ENCODE measurements at regions not wholly inside any gene's neighbourhood (a gene's known extent, or its start where the extent isn't known, plus 50 kb on each side); places are given as distances from the start of the nearest gene placed in this dataset.

GRCh38 chr2:58974426-58974825 lies 733.3 kb upstream of the FANCL start:
- Histone ChIP-seq H3K27me3 (ENCODE audit: control insufficient read depth in 1 of 2, insufficient read depth in 2 of 2, low read length in 2 of 2) (no peaks in the 10 kb centered on the region), H3K9ac (ENCODE audit: low read length) (no peak overlapping the region), H3K27ac (ENCODE audit: low read depth, low read length) (no peak overlapping the region), H3K36me3 (ENCODE audit: insufficient read depth, low read length) (no peaks in the 10 kb centered on the region), H3K4me1 (ENCODE audit: insufficient read depth, low read length) (no peaks in the 10 kb centered on the region), H3K9me3 (ENCODE audit: low read length) (no peaks in the 10 kb centered on the region), H3K4me3 (ENCODE audit: low read depth in 1 of 2, low read length in 2 of 2) (no peak overlapping the region)

- Histone ChIP-seq H3K9me3 (ENCODE audit: low read length) (no peaks in the 10 kb centered on the region), H3K9ac (ENCODE audit: low read length) (no peak overlapping the region), H3K4me1 (ENCODE audit: insufficient read depth, low read length) (no peaks in the 10 kb centered on the region), H3K27me3 (ENCODE audit: control insufficient read depth in 1 of 2, insufficient read depth in 2 of 2, low read length in 2 of 2) (no peaks in the 10 kb centered on the region), H3K4me3 (ENCODE audit: low read depth in 1 of 2, low read length in 2 of 2) (no peak overlapping the region), H3K27ac (ENCODE audit: low read depth, low read length) (no peak overlapping the region), H3K36me3 (ENCODE audit: insufficient read depth, low read length) (no peaks in the 10 kb centered on the region)
Measured at GRCh38 chr2:58973811-58974281, 732.7 kb upstream of the FANCL start.

GRCh38 chr2:58972737-58973136 lies 731.6 kb upstream of the FANCL start:
- Histone ChIP-seq H3K4me1 (ENCODE audit: insufficient read depth, low read length) (no peaks in the 10 kb centered on the region), H3K4me3 (ENCODE audit: low read depth in 1 of 2, low read length in 2 of 2) (no peak overlapping the region), H3K36me3 (ENCODE audit: insufficient read depth, low read length) (no peaks in the 10 kb centered on the region), H3K9me3 (ENCODE audit: low read length) (no peaks in the 10 kb centered on the region), H3K27ac (ENCODE audit: low read depth, low read length) (no peak overlapping the region), H3K27me3 (ENCODE audit: control insufficient read depth in 1 of 2, insufficient read depth in 2 of 2, low read length in 2 of 2) (no peaks in the 10 kb centered on the region), H3K9ac (ENCODE audit: low read length) (no peak overlapping the region)

DNA sequence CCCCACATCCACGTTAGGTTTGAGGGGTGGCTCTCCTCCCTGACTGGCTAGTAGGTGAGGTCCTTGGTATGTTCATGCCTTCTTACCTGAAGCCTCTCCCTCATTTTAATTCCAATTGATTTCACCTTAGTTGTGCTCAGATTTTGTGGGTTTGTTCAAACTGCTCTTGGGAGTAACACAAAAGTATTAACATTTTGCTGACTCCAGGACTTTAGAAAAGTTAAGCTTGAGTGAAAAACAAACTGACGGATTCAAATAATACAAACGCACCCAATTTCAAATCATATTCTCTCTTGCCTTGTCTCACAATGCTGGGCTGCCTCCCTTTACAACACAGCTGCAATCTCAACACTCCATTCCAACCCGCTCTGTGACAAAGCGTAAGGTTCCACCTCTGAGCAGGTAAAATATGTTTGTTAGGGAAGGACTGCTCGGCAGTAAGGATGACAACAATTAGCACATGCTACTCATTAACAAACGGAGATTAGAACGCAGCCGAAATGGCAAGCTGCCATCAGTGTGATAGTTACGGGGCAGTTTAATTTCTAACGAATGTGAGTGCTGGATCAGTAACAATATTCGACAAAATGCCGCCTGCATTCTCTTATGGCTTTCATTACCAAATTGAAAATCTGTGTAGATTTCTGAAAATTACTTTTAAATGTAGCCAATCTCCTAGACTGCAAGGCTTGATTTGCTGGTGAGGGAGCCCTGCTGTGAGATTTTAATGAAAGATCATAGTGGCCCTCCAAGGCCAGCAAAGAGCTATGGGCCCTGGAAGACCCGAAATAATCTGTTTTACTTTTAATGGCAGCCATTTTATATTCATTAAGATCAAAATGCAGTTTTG lies 730.6 kb upstream of the FANCL start:
- no peaks in the 10 kb centered on the region for H3K36me3 ChIP-seq (ENCODE audit: insufficient read depth, low read length)
- H3K9me3 ChIP-seq (ENCODE audit: low read length) = no peaks in the 10 kb centered on the region
- H3K4me1 ChIP-seq (ENCODE audit: insufficient read depth, low read length) = no peaks in the 10 kb centered on the region
- no peaks in the 10 kb centered on the region for H3K27me3 ChIP-seq (ENCODE audit: control insufficient read depth in 1 of 2, insufficient read depth in 2 of 2, low read length in 2 of 2)
- H3K9ac ChIP-seq (ENCODE audit: low read length) = no peak overlapping the region
- H3K4me3 ChIP-seq (ENCODE audit: low read depth in 1 of 2, low read length in 2 of 2) = no peak overlapping the region
- no peak overlapping the region for H3K27ac ChIP-seq (ENCODE audit: low read depth, low read length)

DNA sequence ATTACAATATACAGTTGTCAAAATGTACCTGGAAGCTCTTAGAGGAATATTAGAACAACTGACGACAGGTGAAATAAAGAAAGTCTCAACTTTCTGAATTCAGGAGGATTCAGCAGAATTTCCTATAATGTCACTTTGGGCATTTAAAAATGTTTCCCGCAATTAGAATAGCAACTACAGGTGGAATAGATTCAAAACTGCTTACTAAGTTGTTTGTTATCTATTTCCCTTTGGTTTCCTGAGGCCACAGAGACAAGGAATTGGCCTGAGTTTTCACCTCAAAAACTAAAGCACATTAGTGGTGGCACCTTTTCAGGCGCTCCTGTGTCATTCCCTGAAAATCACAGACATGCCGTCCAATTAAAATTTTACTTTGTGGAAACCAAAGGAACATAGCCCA lies 729.2 kb upstream of the FANCL start:
- H3K36me3 ChIP-seq (ENCODE audit: insufficient read depth, low read length) = no peaks in the 10 kb centered on the region
- no peaks in the 10 kb centered on the region for H3K27me3 ChIP-seq (ENCODE audit: control insufficient read depth in 1 of 2, insufficient read depth in 2 of 2, low read length in 2 of 2)
- no peak overlapping the region for H3K27ac ChIP-seq (ENCODE audit: low read depth, low read length)
- H3K4me1 ChIP-seq (ENCODE audit: insufficient read depth, low read length) = no peaks in the 10 kb centered on the region
- H3K9me3 ChIP-seq (ENCODE audit: low read length) = no peaks in the 10 kb centered on the region
- H3K4me3 ChIP-seq (ENCODE audit: low read depth in 1 of 2, low read length in 2 of 2) = no peak overlapping the region
- H3K9ac ChIP-seq (ENCODE audit: low read length) = no peak overlapping the region

- Histone ChIP-seq H3K9me3 (ENCODE audit: low read length) (no peaks in the 10 kb centered on the region), H3K27me3 (ENCODE audit: control insufficient read depth in 1 of 2, insufficient read depth in 2 of 2, low read length in 2 of 2) (no peaks in the 10 kb centered on the region), H3K4me3 (ENCODE audit: low read depth in 1 of 2, low read length in 2 of 2) (no peak overlapping the region), H3K4me1 (ENCODE audit: insufficient read depth, low read length) (no peaks in the 10 kb centered on the region), H3K9ac (ENCODE audit: low read length) (no peak overlapping the region), H3K27ac (ENCODE audit: low read depth, low read length) (no peak overlapping the region), H3K36me3 (ENCODE audit: insufficient read depth, low read length) (no peaks in the 10 kb centered on the region)
Measured at GRCh38 chr2:58968885-58969284, 727.8 kb upstream of the FANCL start.

DNA sequence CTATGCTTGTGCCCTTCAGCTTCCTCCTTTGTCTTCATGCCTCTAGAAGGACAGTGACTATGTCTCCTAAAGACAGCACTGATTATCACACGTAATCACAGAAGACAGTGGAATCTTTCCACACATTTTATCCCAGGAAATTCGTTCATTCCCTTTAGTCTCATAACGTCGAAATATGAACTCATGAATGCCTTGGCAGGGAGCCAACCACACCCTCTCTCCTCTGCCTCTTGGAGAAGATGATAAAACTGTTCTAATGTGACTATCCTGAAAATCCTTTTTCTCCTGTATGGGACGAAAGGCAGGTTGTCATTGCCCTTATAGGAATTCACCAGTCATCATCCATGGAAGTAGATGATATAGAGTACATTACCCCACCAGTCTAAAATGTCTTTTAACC lies 726.6 kb upstream of the FANCL start:
- Histone ChIP-seq H3K4me3 (ENCODE audit: low read depth in 1 of 2, low read length in 2 of 2) (no peak overlapping the region), H3K27me3 (ENCODE audit: control insufficient read depth in 1 of 2, insufficient read depth in 2 of 2, low read length in 2 of 2) (no peaks in the 10 kb centered on the region), H3K27ac (ENCODE audit: low read depth, low read length) (no peak overlapping the region), H3K9ac (ENCODE audit: low read length) (no peak overlapping the region), H3K9me3 (ENCODE audit: low read length) (no peaks in the 10 kb centered on the region), H3K36me3 (ENCODE audit: insufficient read depth, low read length) (no peaks in the 10 kb centered on the region), H3K4me1 (ENCODE audit: insufficient read depth, low read length) (no peaks in the 10 kb centered on the region)

GRCh38 chr2:58965602-58966001 lies 724.5 kb upstream of the FANCL start:
- Histone ChIP-seq H3K9ac (ENCODE audit: low read length) (no peak overlapping the region), H3K27me3 (ENCODE audit: control insufficient read depth in 1 of 2, insufficient read depth in 2 of 2, low read length in 2 of 2) (no peaks in the 10 kb centered on the region), H3K4me1 (ENCODE audit: insufficient read depth, low read length) (no peaks in the 10 kb centered on the region), H3K27ac (ENCODE audit: low read depth, low read length) (no peak overlapping the region), H3K4me3 (ENCODE audit: low read depth in 1 of 2, low read length in 2 of 2) (no peak overlapping the region), H3K36me3 (ENCODE audit: insufficient read depth, low read length) (no peaks in the 10 kb centered on the region), H3K9me3 (ENCODE audit: low read length) (no peaks in the 10 kb centered on the region)

- Histone ChIP-seq H3K27ac (ENCODE audit: low read depth, low read length) (no peak overlapping the region), H3K27me3 (ENCODE audit: control insufficient read depth in 1 of 2, insufficient read depth in 2 of 2, low read length in 2 of 2) (no peaks in the 10 kb centered on the region), H3K36me3 (ENCODE audit: insufficient read depth, low read length) (no peaks in the 10 kb centered on the region), H3K4me1 (ENCODE audit: insufficient read depth, low read length) (no peaks in the 10 kb centered on the region), H3K4me3 (ENCODE audit: low read depth in 1 of 2, low read length in 2 of 2) (no peak overlapping the region), H3K9me3 (ENCODE audit: low read length) (no peaks in the 10 kb centered on the region), H3K9ac (ENCODE audit: low read length) (no peak overlapping the region)
Measured at GRCh38 chr2:58959996-58960395, 718.9 kb upstream of the FANCL start.

- Histone ChIP-seq H3K27ac (ENCODE audit: low read depth, low read length) (no peak overlapping the region), H3K9me3 (ENCODE audit: low read length) (no peaks in the 10 kb centered on the region), H3K9ac (ENCODE audit: low read length) (no peak overlapping the region), H3K4me3 (ENCODE audit: low read depth in 1 of 2, low read length in 2 of 2) (no peak overlapping the region), H3K36me3 (ENCODE audit: insufficient read depth, low read length) (no peaks in the 10 kb centered on the region), H3K27me3 (ENCODE audit: control insufficient read depth in 1 of 2, insufficient read depth in 2 of 2, low read length in 2 of 2) (no peaks in the 10 kb centered on the region), H3K4me1 (ENCODE audit: insufficient read depth, low read length) (no peaks in the 10 kb centered on the region)
Measured at GRCh38 chr2:58957188-58957840, 716.2 kb upstream of the FANCL start.

DNA sequence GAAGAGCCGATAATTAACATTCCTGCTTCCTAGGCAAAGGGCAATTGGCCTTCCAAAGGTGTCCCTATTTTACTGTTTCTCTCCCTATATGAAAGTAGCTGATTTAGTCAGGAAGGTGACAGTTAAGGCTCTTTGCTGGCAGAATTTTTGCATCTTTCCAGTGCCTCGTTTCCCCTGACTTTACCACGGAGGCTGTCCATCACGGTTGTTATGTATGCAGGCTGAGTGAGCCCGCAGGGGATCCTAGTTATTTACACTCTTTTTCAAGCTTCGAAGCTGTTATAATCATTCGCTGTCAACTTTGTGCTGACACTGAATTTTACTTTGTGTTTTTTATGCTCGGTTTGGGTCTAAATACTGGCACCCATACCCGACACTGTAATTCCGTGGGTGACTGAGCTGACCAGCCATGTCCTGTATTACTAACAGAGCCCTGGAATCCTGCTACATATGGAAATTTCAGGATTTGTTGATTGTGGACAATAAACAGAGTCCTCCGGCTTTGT lies 713.8 kb upstream of the FANCL start:
- Histone ChIP-seq H3K27ac (ENCODE audit: low read depth, low read length) (no peak overlapping the region), H3K4me3 (ENCODE audit: low read depth in 1 of 2, low read length in 2 of 2) (no peak overlapping the region), H3K36me3 (ENCODE audit: insufficient read depth, low read length) (no peaks in the 10 kb centered on the region), H3K27me3 (ENCODE audit: control insufficient read depth in 1 of 2, insufficient read depth in 2 of 2, low read length in 2 of 2) (no peaks in the 10 kb centered on the region), H3K9ac (ENCODE audit: low read length) (no peak overlapping the region), H3K4me1 (ENCODE audit: insufficient read depth, low read length) (no peaks in the 10 kb centered on the region), H3K9me3 (ENCODE audit: low read length) (no peaks in the 10 kb centered on the region)

Data from muscle layer of colon (tissue), 2 donors.